ENCODE measurements at regions not wholly inside any gene's neighbourhood (a gene's known extent, or its start where the extent isn't known, plus 50 kb on each side); places are given as distances from the start of the nearest gene placed in this dataset.

DNA sequence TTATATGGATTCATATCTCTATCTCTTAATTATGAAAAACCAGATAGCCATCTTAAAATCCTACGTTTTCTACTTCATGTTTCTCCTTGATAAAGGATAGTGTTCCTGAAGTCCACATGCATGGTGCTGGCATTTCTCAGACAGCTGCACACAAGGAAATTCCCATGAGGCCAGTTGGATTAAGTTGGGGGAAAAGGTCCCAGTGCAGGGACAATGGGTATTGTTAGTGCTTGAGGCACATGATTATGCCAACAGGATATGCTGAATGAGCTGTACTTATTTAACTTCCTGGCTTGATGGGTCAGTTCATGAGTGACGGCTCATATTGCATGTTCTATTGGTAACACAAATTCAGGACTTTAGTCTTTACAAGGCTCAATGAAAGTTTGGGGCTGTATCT, 913.9 kb upstream of the NDST4 start:
- TF ChIP-seq CTCF (conservative IDR thresholded peaks at IDR 0.05; ENCODE audit: low read depth, low read length) (no peak), RCOR1 (IDR thresholded peaks at IDR 0.05; ENCODE audit: insufficient replicate concordance, low read length) (no peak), RAD21 (IDR thresholded peaks at IDR 0.05; ENCODE audit: low read length) (no peak), MAFK (IDR thresholded peaks at IDR 0.05; ENCODE audit: low read depth, low read length) (no peak), POLR2A (IDR thresholded peaks at IDR 0.05; ENCODE audit: low read depth, low read length) (no peak), SMC3 (IDR thresholded peaks at IDR 0.05; ENCODE audit: low read depth, low read length) (no peak), BHLHE40 (IDR thresholded peaks at IDR 0.05; ENCODE audit: low read depth, low read length) (no peak), CEBPB (IDR thresholded peaks at IDR 0.05; ENCODE audit: low read depth, low read length) (no peak), RFX5 (IDR thresholded peaks at IDR 0.05; ENCODE audit: low read depth, low read length) (no peak)
- TF ChIP-seq, protein P1, sequence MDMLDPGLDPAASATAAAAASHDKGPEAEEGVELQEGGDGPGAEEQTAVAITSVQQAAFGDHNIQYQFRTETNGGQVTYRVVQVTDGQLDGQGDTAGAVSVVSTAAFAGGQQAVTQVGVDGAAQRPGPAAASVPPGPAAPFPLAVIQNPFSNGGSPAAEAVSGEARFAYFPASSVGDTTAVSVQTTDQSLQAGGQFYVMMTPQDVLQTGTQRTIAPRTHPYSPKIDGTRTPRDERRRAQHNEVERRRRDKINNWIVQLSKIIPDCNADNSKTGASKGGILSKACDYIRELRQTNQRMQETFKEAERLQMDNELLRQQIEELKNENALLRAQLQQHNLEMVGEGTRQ (IDR thresholded peaks at IDR 0.05; ENCODE audit: low read depth, low read length) = no peak
- TF ChIP-seq, protein P2, sequence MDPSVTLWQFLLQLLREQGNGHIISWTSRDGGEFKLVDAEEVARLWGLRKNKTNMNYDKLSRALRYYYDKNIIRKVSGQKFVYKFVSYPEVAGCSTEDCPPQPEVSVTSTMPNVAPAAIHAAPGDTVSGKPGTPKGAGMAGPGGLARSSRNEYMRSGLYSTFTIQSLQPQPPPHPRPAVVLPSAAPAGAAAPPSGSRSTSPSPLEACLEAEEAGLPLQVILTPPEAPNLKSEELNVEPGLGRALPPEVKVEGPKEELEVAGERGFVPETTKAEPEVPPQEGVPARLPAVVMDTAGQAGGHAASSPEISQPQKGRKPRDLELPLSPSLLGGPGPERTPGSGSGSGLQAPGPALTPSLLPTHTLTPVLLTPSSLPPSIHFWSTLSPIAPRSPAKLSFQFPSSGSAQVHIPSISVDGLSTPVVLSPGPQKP (IDR thresholded peaks at IDR 0.05; ENCODE audit: borderline replicate concordance, low read depth, low read length) = no peak

Measured in IMR-90 (cell line).